ENCODE measurements at regions not wholly inside any gene's neighbourhood (a gene's known extent, or its start where the extent isn't known, plus 50 kb on each side); places are given as distances from the start of the nearest gene placed in this dataset.

- TF ChIP-seq TAF1 (conservative IDR thresholded peaks at IDR 0.05) (no peak), RAD21 (IDR thresholded peaks at IDR 0.05) (no peak), SP1 (IDR thresholded peaks at IDR 0.05) (no peak), GABPA (IDR thresholded peaks at IDR 0.05 in 1 of 2, conservative IDR thresholded peaks at IDR 0.05 in 1 of 2) (no peak)
- TF ChIP-seq, protein P1, sequence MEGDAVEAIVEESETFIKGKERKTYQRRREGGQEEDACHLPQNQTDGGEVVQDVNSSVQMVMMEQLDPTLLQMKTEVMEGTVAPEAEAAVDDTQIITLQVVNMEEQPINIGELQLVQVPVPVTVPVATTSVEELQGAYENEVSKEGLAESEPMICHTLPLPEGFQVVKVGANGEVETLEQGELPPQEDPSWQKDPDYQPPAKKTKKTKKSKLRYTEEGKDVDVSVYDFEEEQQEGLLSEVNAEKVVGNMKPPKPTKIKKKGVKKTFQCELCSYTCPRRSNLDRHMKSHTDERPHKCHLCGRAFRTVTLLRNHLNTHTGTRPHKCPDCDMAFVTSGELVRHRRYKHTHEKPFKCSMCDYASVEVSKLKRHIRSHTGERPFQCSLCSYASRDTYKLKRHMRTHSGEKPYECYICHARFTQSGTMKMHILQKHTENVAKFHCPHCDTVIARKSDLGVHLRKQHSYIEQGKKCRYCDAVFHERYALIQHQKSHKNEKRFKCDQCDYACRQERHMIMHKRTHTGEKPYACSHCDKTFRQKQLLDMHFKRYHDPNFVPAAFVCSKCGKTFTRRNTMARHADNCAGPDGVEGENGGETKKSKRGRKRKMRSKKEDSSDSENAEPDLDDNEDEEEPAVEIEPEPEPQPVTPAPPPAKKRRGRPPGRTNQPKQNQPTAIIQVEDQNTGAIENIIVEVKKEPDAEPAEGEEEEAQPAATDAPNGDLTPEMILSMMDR (IDR thresholded peaks at IDR 0.05; ENCODE audit: low read depth, low read length, missing input control), result no peak
Measured at GRCh38 chrX:141341341-141341740, 99.0 kb upstream of the SPANXC start.

Data from liver (tissue), 3 donors.